OCI-LY3 (cell line): ENCODE measurements at regions not wholly inside any gene's neighbourhood (a gene's known extent, or its start where the extent isn't known, plus 50 kb on each side); places are given as distances from the start of the nearest gene placed in this dataset.

Source experiments
- CTCF ChIP-seq: fragments of 200-600, 300-600 bp; sonication (generic); IDR thresholded peaks from 2 replicates; pipeline ENCODE4 v1.5.1; 2014; ENCODE audit warnings: antibody characterized with exemption, low read length, low read depth
- EZH2phosphoT487 ChIP-seq: fragments of 200-600 bp; shearing (Covaris generic); IDR thresholded peaks from 2 replicates; pipeline ENCODE4 v1.6.1; 2018; ENCODE audit warnings: antibody characterized with exemption, mixed run types, low read depth

- TF ChIP-seq CTCF (no peak), EZH2phosphoT487 (no peak)
These were observed 183.1 kb downstream of the TMTC3 start for GRCh38 chr12:88325076-88325815.
